GM21360 (cell line): ENCODE measurements at regions not wholly inside any gene's neighbourhood (a gene's known extent, or its start where the extent isn't known, plus 50 kb on each side); places are given as distances from the start of the nearest gene placed in this dataset.
"Not testable (repeated sequence)": the region's sequence is repeated elsewhere in the genome, so short reads cannot be mapped to it uniquely, and the experiment has no call there.

ENCODE experiments used
- ATAC-seq: cut with Tn5 transposase; IDR thresholded peaks from one replicate; pipeline ENCODE4 v1.9.1; 2021; ENCODE audit warnings: mild to moderate bottlenecking, moderate library complexity; ENCODE audit not compliant: unreplicated experiment

DNA sequence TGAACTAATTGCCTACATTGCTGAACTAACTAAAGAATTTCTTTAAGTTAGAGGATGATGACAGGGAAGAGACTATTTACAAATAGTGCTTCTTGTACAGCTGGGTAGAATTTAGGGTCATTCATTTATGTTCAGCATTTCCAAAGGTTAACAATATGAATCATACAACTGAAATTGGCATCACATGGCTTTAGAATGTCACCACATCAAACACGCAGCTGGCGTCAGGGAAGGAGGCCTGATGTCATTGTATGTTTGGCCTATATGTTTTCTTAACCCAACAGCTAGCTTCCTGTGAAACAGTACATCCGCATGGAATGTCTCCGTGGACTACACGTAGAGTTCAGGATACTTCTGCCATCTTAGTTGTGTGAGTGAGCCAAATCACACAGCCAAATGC lies 99.0 kb upstream of the TNFSF11 start:
- no peak for ATAC-seq

DNA sequence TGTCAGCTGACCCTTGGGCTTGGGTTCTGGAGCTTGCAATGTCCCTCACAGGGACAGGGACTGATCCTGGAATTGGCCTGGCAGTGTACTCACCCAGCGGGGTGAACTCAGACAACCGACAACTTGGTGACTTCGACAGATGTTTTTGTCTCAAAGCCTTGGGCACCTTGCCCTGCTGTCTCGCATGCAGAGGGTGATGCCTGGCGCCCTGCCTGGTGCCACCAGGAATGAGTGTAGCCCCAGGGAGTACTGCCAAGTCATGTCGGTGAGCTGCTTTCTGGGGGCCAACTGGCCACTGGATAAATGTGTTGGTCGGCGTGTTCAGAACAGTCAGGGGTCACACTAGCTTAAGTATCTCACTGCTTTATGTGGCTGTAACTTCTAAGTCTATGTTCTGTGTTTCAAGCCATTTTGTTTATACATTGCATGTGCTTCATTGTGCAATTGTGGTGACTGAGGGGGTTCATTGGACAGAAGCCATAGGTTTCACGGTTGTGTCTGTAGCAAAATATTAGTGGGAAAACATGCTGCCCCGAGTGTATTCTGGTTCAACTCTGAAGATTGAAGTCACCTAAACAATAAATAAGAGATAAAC lies 96.3 kb upstream of the TNFSF11 start:
- ATAC-seq: no peak

- no peak for ATAC-seq
Measured at GRCh38 chr13:42478531-42479156, 95.3 kb upstream of the TNFSF11 start.

- ATAC-seq: no peak
Measured at GRCh38 chr13:42484386-42484785, 89.6 kb upstream of the TNFSF11 start.

DNA sequence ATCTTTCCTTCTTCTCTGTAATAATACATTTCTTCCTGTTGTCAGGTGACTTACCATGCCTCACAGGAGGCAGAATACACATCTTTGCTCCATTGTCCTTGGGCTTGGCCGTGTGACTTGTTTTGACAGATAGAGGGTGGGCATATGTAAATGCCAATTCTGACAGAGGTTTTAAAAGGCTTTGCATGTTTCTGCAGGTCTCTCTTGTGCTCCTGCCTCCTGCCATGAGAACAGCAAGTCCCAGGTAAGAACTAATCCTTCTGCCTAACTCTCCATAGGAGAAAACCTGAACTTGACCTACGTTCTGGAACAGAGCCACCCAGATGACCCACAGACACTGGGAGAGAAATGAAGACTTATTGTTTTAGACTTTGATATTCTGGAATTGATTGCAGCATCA lies 88.7 kb upstream of the TNFSF11 start:
- no peak for ATAC-seq

DNA sequence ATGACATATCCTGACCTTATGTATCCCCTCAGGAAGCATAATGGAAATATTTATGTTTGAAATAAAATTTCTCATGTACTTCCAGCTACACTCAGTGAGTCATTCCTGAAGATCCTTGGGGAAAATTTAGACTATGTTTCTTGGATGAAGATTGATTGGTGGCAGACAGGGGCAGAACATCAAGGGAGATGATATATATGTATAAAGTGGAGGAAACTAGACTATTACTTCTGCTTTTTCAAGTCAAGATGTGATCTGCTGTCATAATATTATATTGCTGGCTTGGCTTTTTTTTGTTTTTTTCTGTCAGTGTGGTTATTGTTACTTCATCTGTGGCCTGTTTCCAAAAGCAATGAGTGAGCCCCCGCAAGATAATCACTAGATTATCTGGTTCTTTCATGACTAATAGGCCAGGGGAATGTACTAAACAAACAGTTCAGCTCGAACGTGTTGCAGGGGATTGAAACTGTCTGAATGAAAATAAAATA lies 87.2 kb upstream of the TNFSF11 start:
- ATAC-seq: no peak

- ATAC-seq: no peak
Measured at GRCh38 chr13:42487221-42487620, 86.7 kb upstream of the TNFSF11 start.

GRCh38 chr13:42490676-42491075 lies 83.3 kb upstream of the TNFSF11 start:
- no peak for ATAC-seq

GRCh38 chr13:42492372-42492920 lies 81.5 kb upstream of the TNFSF11 start:
- ATAC-seq: no peak

DNA sequence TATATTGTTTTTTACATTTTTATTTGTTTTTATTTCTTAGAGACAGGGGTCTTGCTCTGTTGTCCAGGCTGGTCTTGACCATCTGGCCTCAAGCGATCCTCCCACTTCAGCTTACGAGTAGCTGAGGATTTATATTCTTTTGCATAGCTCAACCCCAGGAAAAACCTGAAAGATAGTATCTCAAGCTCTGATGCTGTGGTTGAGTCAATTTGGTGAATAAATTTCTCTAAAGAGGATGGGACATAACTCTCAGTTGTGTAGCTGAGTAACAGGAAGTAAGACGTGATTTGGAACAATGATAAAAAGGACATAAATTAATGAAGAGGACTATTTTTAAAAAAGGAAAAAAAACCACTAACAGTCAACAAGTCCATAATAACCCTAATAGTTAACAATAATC lies 79.8 kb upstream of the TNFSF11 start:
- ATAC-seq: no peak

DNA sequence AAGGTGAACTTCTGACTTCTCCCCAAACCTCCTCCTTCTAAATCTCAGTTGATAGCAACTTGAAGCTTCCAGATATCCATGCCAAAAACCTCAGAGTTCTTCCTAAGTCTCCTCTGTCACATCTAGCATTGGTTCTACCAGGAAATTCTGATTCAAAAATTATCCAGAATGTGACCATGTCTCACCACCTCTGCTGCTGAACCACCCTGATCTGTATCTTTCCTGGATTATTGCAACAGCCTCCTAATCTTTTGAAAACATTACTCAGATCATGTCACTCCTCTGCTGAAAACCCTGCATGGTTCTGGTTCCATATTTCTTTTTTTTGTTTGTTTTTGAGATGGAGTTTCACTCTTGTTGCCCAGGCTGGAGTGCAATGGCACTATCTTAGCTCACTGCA lies 78.7 kb upstream of the TNFSF11 start:
- no peak for ATAC-seq

GRCh38 chr13:42495751-42496150 lies 78.2 kb upstream of the TNFSF11 start:
- ATAC-seq: no peak

GRCh38 chr13:42496926-42497554 lies 76.9 kb upstream of the TNFSF11 start:
- ATAC-seq: not testable (repeated sequence)

DNA sequence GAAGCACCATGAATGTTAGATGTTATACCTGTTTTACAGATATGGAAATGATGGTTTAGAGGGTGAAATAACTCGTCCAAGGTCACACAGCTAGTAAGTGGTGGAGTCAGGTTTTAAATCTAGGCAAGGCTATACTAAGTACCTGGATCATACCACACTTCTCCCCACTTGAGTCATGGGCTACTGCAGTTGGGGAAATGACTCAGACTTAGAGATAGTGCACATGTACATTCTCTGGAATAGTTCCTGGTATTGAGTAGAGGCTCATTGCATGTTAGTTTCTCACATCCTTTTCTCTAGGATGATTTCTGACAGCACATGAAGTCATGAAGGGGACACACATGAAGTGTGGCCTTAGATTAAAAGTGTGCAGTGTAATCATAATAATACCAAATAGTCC lies 76.2 kb upstream of the TNFSF11 start:
- ATAC-seq: peak; percentile 90

GRCh38 chr13:42498521-42498920 lies 75.4 kb upstream of the TNFSF11 start:
- ATAC-seq: no peak
